ENCODE measurements at regions not wholly inside any gene's neighbourhood (a gene's known extent, or its start where the extent isn't known, plus 50 kb on each side); places are given as distances from the start of the nearest gene placed in this dataset.

DNA sequence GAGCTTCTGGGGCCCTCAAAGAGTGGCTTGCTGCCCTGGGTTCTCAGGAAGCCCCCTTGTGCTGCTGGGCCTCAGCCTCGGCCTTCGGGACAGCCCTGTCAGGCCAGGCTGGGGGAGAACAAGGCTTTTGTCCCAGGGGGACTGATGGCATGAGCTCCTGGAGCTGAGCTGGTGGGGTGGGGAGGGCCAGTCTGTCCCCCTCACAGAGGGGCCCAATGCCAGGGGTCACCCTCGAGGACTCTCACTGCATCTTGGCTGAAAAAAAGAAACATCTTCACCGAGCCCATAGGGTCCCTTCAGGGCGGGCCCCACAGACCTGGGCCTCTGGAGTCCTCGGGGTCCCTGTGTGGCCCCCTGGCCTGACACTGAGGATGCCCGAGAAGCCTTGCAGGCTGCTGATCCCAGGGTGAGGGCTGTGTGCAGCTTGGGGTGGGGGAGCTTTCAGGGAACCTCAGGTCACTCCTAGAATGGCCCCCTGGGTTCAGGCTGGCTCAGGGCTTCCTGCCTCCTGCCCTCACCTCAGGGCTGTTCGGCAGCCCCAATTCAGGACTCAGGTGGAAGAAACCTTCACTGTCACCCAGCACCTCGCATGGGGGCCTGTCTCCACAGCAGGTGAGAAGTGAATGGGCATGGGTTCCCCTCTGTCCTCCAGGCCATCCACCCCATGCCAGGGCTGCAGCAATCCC lies 90.5 kb downstream of the TNFRSF13B start:
- H3K4me3 ChIP-seq (ENCODE audit: low read depth, low read length) = no peak overlapping the region
- no peaks in the 10 kb centered on the region for H3K36me3 ChIP-seq (ENCODE audit: control insufficient read depth, insufficient read depth, low read length)
- TF ChIP-seq, protein P1, sequence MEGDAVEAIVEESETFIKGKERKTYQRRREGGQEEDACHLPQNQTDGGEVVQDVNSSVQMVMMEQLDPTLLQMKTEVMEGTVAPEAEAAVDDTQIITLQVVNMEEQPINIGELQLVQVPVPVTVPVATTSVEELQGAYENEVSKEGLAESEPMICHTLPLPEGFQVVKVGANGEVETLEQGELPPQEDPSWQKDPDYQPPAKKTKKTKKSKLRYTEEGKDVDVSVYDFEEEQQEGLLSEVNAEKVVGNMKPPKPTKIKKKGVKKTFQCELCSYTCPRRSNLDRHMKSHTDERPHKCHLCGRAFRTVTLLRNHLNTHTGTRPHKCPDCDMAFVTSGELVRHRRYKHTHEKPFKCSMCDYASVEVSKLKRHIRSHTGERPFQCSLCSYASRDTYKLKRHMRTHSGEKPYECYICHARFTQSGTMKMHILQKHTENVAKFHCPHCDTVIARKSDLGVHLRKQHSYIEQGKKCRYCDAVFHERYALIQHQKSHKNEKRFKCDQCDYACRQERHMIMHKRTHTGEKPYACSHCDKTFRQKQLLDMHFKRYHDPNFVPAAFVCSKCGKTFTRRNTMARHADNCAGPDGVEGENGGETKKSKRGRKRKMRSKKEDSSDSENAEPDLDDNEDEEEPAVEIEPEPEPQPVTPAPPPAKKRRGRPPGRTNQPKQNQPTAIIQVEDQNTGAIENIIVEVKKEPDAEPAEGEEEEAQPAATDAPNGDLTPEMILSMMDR (IDR thresholded peaks at IDR 0.05; ENCODE audit: insufficient read depth, low read length, poor library complexity, severe bottlenecking) = no peak
- H3K27me3 ChIP-seq (ENCODE audit: control insufficient read depth, insufficient read depth, low read length) = no peaks in the 10 kb centered on the region
- DNase-seq (ENCODE audit: low read depth) = no peak

- Histone ChIP-seq H3K4me3 (ENCODE audit: low read depth, low read length) (no peak overlapping the region), H3K27me3 (ENCODE audit: control insufficient read depth, insufficient read depth, low read length) (no peaks in the 10 kb centered on the region), H3K36me3 (ENCODE audit: control insufficient read depth, insufficient read depth, low read length) (no peaks in the 10 kb centered on the region)
- DNase-seq (ENCODE audit: low read depth) = no peak
- TF ChIP-seq, protein P1 (IDR thresholded peaks at IDR 0.05; ENCODE audit: insufficient read depth, low read length, poor library complexity, severe bottlenecking) = no peak
Measured at GRCh38 chr17:16880843-16881230, 91.1 kb downstream of the TNFRSF13B start.

- DNase-seq (ENCODE audit: low read depth) = no peak
- H3K4me3 ChIP-seq (ENCODE audit: low read depth, low read length) = no peak overlapping the region
- TF ChIP-seq, protein P1 (IDR thresholded peaks at IDR 0.05; ENCODE audit: insufficient read depth, low read length, poor library complexity, severe bottlenecking) = no peak
- H3K36me3 ChIP-seq (ENCODE audit: control insufficient read depth, insufficient read depth, low read length) = no peaks in the 10 kb centered on the region
- no peaks in the 10 kb centered on the region for H3K27me3 ChIP-seq (ENCODE audit: control insufficient read depth, insufficient read depth, low read length)
Measured at GRCh38 chr17:16880121-16880842, 91.6 kb downstream of the TNFRSF13B start.

- TF ChIP-seq, protein P1 (IDR thresholded peaks at IDR 0.05; ENCODE audit: insufficient read depth, low read length, poor library complexity, severe bottlenecking) = no peak
- DNase-seq (ENCODE audit: low read depth) = no peak
- H3K4me3 ChIP-seq (ENCODE audit: low read depth, low read length) = no peak overlapping the region
- no peaks in the 10 kb centered on the region for H3K27me3 ChIP-seq (ENCODE audit: control insufficient read depth, insufficient read depth, low read length)
- no peaks in the 10 kb centered on the region for H3K36me3 ChIP-seq (ENCODE audit: control insufficient read depth, insufficient read depth, low read length)
Measured at GRCh38 chr17:16879686-16880085, 92.2 kb downstream of the TNFRSF13B start.

- TF ChIP-seq, protein P1 (IDR thresholded peaks at IDR 0.05; ENCODE audit: insufficient read depth, low read length, poor library complexity, severe bottlenecking) = no peak
- H3K4me3 ChIP-seq (ENCODE audit: low read depth, low read length) = no peak overlapping the region
- H3K27me3 ChIP-seq (ENCODE audit: control insufficient read depth, insufficient read depth, low read length) = no peaks in the 10 kb centered on the region
- DNase-seq (ENCODE audit: low read depth) = no peak
- H3K36me3 ChIP-seq (ENCODE audit: control insufficient read depth, insufficient read depth, low read length) = no peaks in the 10 kb centered on the region
Measured at GRCh38 chr17:16878606-16879005, 93.3 kb downstream of the TNFRSF13B start.

All from kidney epithelial cell (primary cell).